Stomach (tissue), 8 donors: ENCODE measurements at regions not wholly inside any gene's neighbourhood (a gene's known extent, or its start where the extent isn't known, plus 50 kb on each side); places are given as distances from the start of the nearest gene placed in this dataset.

ENCODE experiments used
- DNase-seq, 2 donors: peaks; one replicate each; pipeline versions ENCODE4 v3.0.0 to v3.0.0-alpha.2; 2013 to 2019
- H3K27ac ChIP-seq, 5 donors: fragments of 200-600 bp in 4 of 5; sonication (generic) in 4 of 5; one replicate each; pipeline ENCODE4 v1.5.1; 2013 to 2019; ENCODE audit warnings: mild to moderate bottlenecking in 1 of 5, moderate library complexity in 1 of 5
- H3K27me3 ChIP-seq, 3 donors: fragments of 200-600 bp; sonication (generic); one replicate each; pipeline ENCODE4 v1.5.1; 2017 to 2019; ENCODE audit warnings: mixed run types in 1 of 3
- H3K36me3 ChIP-seq, 4 donors: fragments of 200-600 bp; sonication (generic); 1 replicate in 3 of 4; 2 replicates in 1 of 4; pipeline ENCODE4 v1.5.1; 2016 to 2019
- H3K4me1 ChIP-seq, 4 donors: fragments of 200-600 bp; sonication (generic); one replicate each; pipeline ENCODE4 v1.5.1; 2016 to 2019
- H3K4me3 ChIP-seq, 4 donors: fragments of 200-600 bp; sonication (generic) in 3 of 4; one replicate each; pipeline ENCODE4 v1.5.1; 2016 to 2019; ENCODE audit warnings: mild to moderate bottlenecking in 1 of 4
- H3K9me3 ChIP-seq, 4 donors: fragments of 200-600 bp; sonication (generic); one replicate each; pipeline ENCODE4 v1.5.1; 2016 to 2019
- EP300 ChIP-seq: sonication (generic); formaldehyde crosslinking; IDR thresholded peaks from one replicate; pipeline ENCODE4 v1.6.1; 2017; ENCODE audit warnings: antibody characterized with exemption
- POLR2A ChIP-seq, 4 donors: fragments of 450-650 bp; IDR thresholded peaks; one replicate each; pipeline ENCODE4 v1.6.1; 2016; ENCODE audit warnings: antibody characterized with exemption in 4 of 4, control low read depth in 2 of 4, mild to moderate bottlenecking in 1 of 4, moderate library complexity in 1 of 4
- POLR2AphosphoS5 ChIP-seq, 3 donors: sonication (generic); formaldehyde crosslinking; IDR thresholded peaks; one replicate each; pipeline ENCODE4 v1.6.1; 2016; ENCODE audit warnings: antibody characterized with exemption in 3 of 3
- WGBS, 5 donors: extraction: QIAGEN DNeasy Blood & Tissue Kit in 3 of 5; methylation state at CpG; one replicate each; pipeline versions ENCODE4 v1.1.5 to v1.1.7; 2013 to 2018; 5-methylcytosine and 5-hydroxymethylcytosine counted together
- intact Hi-C: fragments of 100-400 bp; cut with DNase I; formaldehyde crosslinking; loops from one replicate; pipeline ENCODE4 v1.15.1; 2023; ENCODE audit warnings: low total_unique reads
- TF ChIP-seq, protein P1 (sequence below), 7 experiments: fragments of 450-650 bp in 4 of 7; fragments of 200-600 bp in 3 of 7; sonication (generic) in 3 of 7; IDR thresholded peaks; one replicate each; pipeline ENCODE4 v1.5.1; 2016 to 2019; ENCODE audit warnings: antibody characterized with exemption in 7 of 7, control low read depth in 2 of 7, mild to moderate bottlenecking in 1 of 7
- donor health status: healthy with polysubstance abuse.
- donor health status: Bipolar disorder and iron deficiency.
- donor health status: healthy.

DNA sequence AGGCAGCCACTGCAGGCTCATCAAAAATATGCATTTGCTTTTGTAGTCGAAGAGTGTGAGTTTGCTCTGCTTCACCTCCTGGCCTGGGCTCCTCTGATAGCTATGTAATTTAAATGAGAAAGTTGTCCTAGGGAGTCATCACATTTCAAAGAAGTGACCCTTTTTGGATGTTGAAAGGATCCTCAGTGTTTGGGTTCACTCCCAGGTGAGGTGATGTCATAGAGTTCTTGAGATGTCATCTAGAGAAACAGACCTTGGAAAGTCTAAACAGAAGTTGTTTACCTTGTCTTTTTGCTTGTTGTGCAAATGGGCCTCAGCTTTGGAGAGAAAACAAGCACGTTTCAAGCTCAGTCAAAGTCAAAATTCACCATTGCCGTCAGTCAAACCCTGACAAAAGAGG is 92.0 kb upstream of the BARHL2 start:
- H3K27me3 ChIP-seq = no peaks in the 10 kb centered on the region
- no peaks in the 10 kb centered on the region for H3K36me3 ChIP-seq
- no peak for TF ChIP-seq POLR2AphosphoS5 (IDR thresholded peaks at IDR 0.05)
- TF ChIP-seq, protein P1, sequence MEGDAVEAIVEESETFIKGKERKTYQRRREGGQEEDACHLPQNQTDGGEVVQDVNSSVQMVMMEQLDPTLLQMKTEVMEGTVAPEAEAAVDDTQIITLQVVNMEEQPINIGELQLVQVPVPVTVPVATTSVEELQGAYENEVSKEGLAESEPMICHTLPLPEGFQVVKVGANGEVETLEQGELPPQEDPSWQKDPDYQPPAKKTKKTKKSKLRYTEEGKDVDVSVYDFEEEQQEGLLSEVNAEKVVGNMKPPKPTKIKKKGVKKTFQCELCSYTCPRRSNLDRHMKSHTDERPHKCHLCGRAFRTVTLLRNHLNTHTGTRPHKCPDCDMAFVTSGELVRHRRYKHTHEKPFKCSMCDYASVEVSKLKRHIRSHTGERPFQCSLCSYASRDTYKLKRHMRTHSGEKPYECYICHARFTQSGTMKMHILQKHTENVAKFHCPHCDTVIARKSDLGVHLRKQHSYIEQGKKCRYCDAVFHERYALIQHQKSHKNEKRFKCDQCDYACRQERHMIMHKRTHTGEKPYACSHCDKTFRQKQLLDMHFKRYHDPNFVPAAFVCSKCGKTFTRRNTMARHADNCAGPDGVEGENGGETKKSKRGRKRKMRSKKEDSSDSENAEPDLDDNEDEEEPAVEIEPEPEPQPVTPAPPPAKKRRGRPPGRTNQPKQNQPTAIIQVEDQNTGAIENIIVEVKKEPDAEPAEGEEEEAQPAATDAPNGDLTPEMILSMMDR (IDR thresholded peaks at IDR 0.05) = no peak
- TF ChIP-seq EP300 = no peak
- no peak for TF ChIP-seq POLR2A (IDR thresholded peaks at IDR 0.05)
- H3K27ac ChIP-seq = no peak overlapping the region
- H3K9me3 ChIP-seq = no peaks in the 10 kb centered on the region
- intact Hi-C loops = no loop called here
- H3K4me3 ChIP-seq = no peak overlapping the region
- no peaks in the 10 kb centered on the region for H3K4me1 ChIP-seq
- no peak for DNase-seq
- 18 to 33% (median 29%) methylated on average over 3 of the region's 3 CpGs for WGBS, 5 donors

DNA sequence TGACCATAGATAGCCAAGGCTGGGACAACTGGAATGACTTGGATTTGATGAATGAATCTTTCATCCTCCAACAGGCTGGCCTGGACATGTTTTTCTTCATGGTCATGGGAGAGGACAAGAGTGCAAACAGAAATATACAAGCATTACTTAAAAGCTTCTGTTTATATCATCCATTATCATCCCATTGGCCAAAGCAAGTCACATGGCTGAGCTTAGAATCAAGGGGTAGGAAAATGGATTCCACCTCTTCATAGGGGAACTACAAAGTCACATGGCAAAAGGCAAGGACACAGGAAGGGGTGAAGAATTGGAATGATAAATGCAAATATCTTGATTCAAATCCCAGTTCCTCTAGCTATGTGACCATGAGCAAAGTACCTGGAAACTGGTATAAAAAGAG is 90.2 kb upstream of the BARHL2 start:
- Histone ChIP-seq H3K9me3 (no peaks in the 10 kb centered on the region), H3K27ac (no peak overlapping the region), H3K27me3 (peaks cover 0 to 4% (median 0%) of the 10 kb centered on the region in 3 donors), H3K4me3 (no peak overlapping the region), H3K36me3 (no peaks in the 10 kb centered on the region), H3K4me1 (no peaks in the 10 kb centered on the region)
- TF ChIP-seq, protein P1 (IDR thresholded peaks at IDR 0.05) = no peak
- no peak for TF ChIP-seq POLR2AphosphoS5 (IDR thresholded peaks at IDR 0.05)
- TF ChIP-seq EP300 = no peak
- no peak for TF ChIP-seq POLR2A (IDR thresholded peaks at IDR 0.05)
- no peak for DNase-seq
- intact Hi-C loops = no loop called here

DNA sequence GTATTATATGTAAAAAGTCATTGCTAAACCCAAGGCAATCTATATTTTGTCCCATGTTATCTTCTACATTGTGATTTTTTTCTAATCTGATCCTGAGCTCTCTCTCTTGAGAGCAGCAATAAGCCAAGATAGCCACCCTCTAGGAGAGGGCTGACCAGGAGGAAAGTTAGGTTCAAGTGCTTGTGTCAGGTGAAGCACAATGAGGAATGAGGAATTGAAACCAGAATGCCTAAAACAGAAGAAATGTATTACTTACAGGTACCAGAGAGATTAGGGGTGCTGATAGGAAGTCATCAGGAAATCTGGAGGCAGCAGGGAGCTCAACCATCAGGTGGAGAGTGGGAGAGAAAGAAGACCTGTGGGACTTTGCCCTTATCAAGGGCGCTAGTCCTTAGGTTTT is 85.5 kb upstream of the BARHL2 start:
- H3K27ac ChIP-seq = no peak overlapping the region
- TF ChIP-seq EP300 = no peak
- no peak for TF ChIP-seq POLR2A (IDR thresholded peaks at IDR 0.05)
- TF ChIP-seq POLR2AphosphoS5 (IDR thresholded peaks at IDR 0.05) = no peak
- TF ChIP-seq, protein P1 (IDR thresholded peaks at IDR 0.05) = no peak
- DNase-seq = no peak
- H3K27me3 ChIP-seq = peaks cover 0 to 14% (median 4%) of the 10 kb centered on the region in 3 donors
- intact Hi-C loops = no loop called here
- H3K4me1 ChIP-seq = no peaks in the 10 kb centered on the region
- H3K9me3 ChIP-seq = no peaks in the 10 kb centered on the region
- H3K36me3 ChIP-seq = no peaks in the 10 kb centered on the region
- H3K4me3 ChIP-seq = no peak overlapping the region
- 70 to 93% (median 84%) methylated on average over 1 of the region's 1 CpG for WGBS, 5 donors

DNA sequence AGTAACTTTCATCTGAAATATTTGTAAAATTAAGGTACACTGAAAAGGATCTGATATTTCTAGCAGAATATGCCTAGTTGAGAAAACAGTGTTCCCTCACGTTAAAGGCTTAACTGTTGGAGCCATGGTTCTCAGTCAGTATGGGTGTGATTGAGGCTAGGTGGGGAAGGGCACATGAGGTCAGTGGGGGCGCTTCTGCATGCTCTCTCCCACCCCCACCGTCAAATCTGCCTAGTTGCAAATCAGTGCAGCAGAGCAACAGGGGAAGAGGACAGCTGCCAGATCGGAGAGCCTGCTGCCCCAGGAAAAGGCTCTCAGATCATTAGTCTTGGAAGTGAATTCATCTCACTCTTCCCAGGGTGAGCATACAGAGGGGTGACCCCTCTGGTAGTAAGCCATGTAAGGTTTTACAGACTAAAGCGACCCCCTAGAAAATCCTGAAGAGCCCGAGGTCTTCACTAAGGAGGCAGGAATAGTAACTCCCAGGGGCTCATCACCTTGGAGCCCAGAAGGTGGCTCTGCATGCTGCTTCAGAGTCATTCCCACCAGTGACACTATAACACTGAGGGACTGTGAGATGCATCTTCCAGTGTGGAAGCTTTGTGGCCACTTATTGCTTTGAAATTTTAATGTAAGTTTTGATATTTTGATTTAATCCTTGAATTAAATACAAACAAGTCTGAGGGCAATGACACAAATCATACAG is 83.1 kb upstream of the BARHL2 start:
- Histone ChIP-seq H3K27me3 (peaks cover 0 to 22% (median 4%) of the 10 kb centered on the region in 3 donors), H3K4me3 (no peak overlapping the region), H3K4me1 (no peaks in the 10 kb centered on the region), H3K9me3 (no peaks in the 10 kb centered on the region), H3K27ac (no peak overlapping the region), H3K36me3 (no peaks in the 10 kb centered on the region)
- 16 to 34% (median 23%) methylated on average over 6 of the region's 6 CpGs for WGBS, 5 donors
- TF ChIP-seq, protein P1 (IDR thresholded peaks at IDR 0.05) = no peak
- no peak for TF ChIP-seq POLR2AphosphoS5 (IDR thresholded peaks at IDR 0.05)
- TF ChIP-seq EP300 = no peak
- no peak for TF ChIP-seq POLR2A (IDR thresholded peaks at IDR 0.05)
- no peak for DNase-seq
- intact Hi-C loops = no loop called here
